Coronary artery (tissue), 2 donors: ENCODE measurements at regions not wholly inside any gene's neighbourhood (a gene's known extent, or its start where the extent isn't known, plus 50 kb on each side); places are given as distances from the start of the nearest gene placed in this dataset.

ENCODE experiments used
- DNase-seq: peaks from one replicate; pipeline ENCODE4 v3.0.0-alpha.2; 2017; ENCODE audit warnings: low spot score
- H3K27ac ChIP-seq, 2 donors: fragments of 200-600 bp; sonication (generic); one replicate each; pipeline ENCODE4 v1.5.1; 2016 to 2019
- H3K4me3 ChIP-seq: fragments of 200-600 bp; sonication (generic); 2 replicates; pipeline ENCODE4 v1.5.1; 2016; ENCODE audit warnings: mild to moderate bottlenecking, moderate library complexity
- TF ChIP-seq, protein P1 (sequence below): fragments of 200-600 bp; sonication (generic); IDR thresholded peaks from one replicate; pipeline ENCODE4 v1.5.1; 2019; ENCODE audit warnings: antibody characterized with exemption

DNA sequence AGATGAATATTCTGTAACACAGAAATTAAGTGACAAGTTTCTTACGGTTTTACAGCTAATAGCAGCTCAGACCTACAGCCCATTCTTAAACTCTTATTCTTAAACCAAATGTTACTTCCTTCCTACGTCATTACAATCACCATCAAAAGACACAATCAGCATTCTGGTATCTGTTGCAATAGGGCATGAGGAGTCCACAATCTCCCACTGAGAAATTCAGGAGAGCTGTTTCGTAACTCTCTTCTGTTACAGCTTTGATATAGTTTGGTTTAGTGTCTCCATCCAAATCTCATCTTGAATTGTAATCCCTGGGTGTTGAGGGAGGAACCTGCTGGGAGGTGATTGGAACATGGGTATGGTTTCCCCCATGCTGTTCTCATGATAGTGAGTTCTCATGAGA is 163.4 kb downstream of the GAS1 start:
- H3K4me3 ChIP-seq = no peak overlapping the region
- no peak for DNase-seq
- TF ChIP-seq, protein P1, sequence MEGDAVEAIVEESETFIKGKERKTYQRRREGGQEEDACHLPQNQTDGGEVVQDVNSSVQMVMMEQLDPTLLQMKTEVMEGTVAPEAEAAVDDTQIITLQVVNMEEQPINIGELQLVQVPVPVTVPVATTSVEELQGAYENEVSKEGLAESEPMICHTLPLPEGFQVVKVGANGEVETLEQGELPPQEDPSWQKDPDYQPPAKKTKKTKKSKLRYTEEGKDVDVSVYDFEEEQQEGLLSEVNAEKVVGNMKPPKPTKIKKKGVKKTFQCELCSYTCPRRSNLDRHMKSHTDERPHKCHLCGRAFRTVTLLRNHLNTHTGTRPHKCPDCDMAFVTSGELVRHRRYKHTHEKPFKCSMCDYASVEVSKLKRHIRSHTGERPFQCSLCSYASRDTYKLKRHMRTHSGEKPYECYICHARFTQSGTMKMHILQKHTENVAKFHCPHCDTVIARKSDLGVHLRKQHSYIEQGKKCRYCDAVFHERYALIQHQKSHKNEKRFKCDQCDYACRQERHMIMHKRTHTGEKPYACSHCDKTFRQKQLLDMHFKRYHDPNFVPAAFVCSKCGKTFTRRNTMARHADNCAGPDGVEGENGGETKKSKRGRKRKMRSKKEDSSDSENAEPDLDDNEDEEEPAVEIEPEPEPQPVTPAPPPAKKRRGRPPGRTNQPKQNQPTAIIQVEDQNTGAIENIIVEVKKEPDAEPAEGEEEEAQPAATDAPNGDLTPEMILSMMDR = no peak
- H3K27ac ChIP-seq = no peak overlapping the region

DNA sequence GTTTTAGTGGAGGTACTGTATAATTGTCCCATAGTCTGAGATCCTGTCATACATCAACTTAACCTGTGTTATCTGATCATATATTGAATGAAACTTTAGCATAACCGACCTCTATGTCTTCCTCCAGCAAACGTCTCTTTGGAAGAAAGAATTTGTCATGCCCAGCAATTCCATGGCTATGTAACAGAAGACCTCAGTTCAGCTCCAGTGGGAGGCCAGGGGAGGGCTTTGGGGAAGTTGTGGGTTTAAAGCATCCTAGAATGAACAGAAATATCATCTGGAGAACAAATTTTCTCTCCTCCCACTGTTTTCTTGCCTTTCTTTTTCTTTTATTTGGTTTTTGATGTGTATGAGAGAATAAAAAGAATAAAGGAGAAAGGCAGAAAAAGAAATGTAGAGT is 164.5 kb downstream of the GAS1 start:
- H3K27ac ChIP-seq = no peak overlapping the region
- H3K4me3 ChIP-seq = no peak overlapping the region
- TF ChIP-seq, protein P1 = no peak
- no peak for DNase-seq

DNA sequence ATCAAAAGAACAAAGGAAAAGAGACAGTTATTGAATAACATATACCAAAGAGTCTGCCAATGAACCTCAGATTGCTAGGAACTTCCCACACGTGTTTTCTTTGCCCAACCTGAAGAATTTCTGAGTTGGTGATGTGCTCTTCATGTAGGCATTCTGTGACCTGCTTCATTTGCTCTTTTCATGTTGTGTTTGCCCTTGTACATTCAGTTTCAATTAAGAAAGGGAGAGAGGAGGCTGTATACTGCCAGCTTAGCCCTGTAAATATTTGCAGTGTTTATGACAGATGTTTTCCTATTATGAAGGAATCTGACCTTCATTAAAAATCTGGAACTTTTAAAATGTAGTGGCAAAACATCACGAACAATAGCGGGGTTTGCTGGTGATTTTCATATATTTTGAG is 168.5 kb downstream of the GAS1 start:
- Histone ChIP-seq H3K4me3 (no peak overlapping the region), H3K27ac (no peak overlapping the region)
- no peak for DNase-seq
- TF ChIP-seq, protein P1 = no peak

DNA sequence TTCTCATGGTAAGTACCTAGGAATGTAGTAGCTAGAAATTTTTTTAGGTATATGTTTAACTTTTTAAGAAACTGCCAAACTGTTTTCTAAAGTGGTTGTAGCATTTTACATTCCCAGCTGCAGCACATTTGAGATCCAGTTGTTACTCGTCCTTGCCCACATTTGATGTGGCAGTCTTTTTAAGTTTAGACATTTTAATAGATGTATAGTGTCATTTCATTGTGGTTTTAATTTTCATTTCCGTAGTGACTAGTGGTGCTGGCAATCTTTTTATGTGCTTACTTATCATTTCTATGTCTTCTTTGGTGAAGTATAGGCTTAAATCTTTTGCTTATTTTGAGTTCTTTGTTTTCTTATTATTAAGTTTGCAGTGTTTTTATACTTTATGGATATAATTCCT is 171.6 kb downstream of the GAS1 start:
- no peak for DNase-seq
- H3K27ac ChIP-seq = no peak overlapping the region
- TF ChIP-seq, protein P1 = no peak
- no peak overlapping the region for H3K4me3 ChIP-seq

DNA sequence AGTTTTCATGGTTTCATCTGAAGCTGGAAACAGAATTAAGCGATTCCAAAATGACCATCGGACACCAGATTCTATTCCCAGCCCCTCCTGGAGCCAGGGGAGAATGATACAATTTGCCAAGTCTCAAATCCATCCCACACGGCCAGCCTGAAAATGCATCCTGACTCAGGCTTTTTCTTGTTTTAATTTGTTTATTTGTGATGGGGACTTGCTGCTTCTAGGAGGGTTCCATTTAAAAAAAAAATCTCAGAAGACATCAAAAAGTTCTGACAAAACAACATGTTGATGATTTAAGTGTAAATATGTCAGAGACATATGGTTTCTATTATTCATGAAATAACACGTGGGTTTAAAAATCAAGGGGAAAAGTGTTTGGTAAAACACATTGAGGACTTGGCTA is 173.2 kb downstream of the GAS1 start:
- TF ChIP-seq, protein P1 = no peak
- H3K4me3 ChIP-seq = no peak overlapping the region
- no peak for DNase-seq
- no peak overlapping the region for H3K27ac ChIP-seq

DNA sequence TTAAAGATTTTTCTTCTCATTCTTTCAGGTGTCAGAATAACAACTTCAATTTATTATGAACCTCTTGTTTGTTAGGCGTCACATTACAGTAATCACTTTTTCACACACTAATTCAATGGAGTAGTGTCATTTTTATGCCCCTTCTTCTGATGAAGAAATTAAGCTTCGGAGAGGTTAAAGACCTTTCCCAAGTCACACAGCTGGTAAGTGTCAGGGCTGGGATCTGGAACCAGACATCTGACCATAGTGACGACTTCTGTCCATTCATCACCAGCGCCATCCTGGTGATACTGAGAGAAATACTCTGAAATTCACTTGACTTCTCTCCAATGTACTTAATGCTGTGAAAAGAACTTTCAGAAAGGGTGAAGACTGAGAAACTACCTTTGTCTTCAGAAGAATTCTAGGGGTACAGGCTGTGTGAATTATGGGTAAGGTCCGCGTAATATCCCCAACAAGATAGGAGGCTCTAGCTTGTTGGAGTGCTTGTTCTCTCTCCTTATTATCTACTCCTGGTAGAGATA is 173.8 kb downstream of the GAS1 start:
- TF ChIP-seq, protein P1 = no peak
- DNase-seq = no peak
- no peak overlapping the region for H3K4me3 ChIP-seq
- H3K27ac ChIP-seq = no peak overlapping the region

DNA sequence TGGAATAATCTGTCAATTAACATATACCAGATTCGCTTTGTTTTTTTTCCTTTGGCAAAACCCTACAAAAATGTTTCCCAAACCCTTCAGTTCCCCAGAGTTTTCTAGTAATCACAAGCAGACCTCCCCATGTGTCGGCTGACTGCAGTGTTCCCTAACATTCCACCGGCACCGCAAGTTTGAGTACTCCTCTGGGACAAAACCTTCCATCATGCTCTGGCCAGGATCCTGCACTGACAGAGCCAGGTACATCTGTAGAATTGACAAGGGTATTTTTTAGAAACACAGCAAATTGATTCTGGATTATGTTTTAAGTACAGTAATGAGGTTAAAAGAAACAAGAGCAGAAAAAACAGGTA is 174.7 kb downstream of the GAS1 start:
- TF ChIP-seq, protein P1 = no peak
- DNase-seq = no peak
- Histone ChIP-seq H3K27ac (no peak overlapping the region), H3K4me3 (no peak overlapping the region)
